ENCODE measurements at regions not wholly inside any gene's neighbourhood (a gene's known extent, or its start where the extent isn't known, plus 50 kb on each side); places are given as distances from the start of the nearest gene placed in this dataset.
"Not testable (repeated sequence)": the region's sequence is repeated elsewhere in the genome, so short reads cannot be mapped to it uniquely, and the experiment has no call there.

GRCh38 chr18:8908792-8909510, 193.5 kb upstream of the NDUFV2 start:
- no peaks in the 10 kb centered on the region for H3K27me3 Mint-ChIP-seq
- H3K27ac Mint-ChIP-seq, result no peak overlapping the region
- H3K4me1 Mint-ChIP-seq, result peaks cover 5% of the 10 kb centered on the region
- no peak for ATAC-seq
- H3K9me3 Mint-ChIP-seq, result peaks cover 9% of the 10 kb centered on the region
- H3K36me3 Mint-ChIP-seq (ENCODE audit: low read depth), result no peaks in the 10 kb centered on the region
- DNase-seq, result no peak
- H3K4me3 Mint-ChIP-seq, result no peak overlapping the region

- DNase-seq (no peak), ATAC-seq (no peak)
- H3K9me3 Mint-ChIP-seq, result peaks cover 14% of the 10 kb centered on the region
- H3K4me3 Mint-ChIP-seq, result no peak overlapping the region
- H3K27ac Mint-ChIP-seq, result no peak overlapping the region
- peaks cover 5% of the 10 kb centered on the region for H3K4me1 Mint-ChIP-seq
- H3K27me3 Mint-ChIP-seq, result no peaks in the 10 kb centered on the region
- H3K36me3 Mint-ChIP-seq (ENCODE audit: low read depth), result peaks cover 1% of the 10 kb centered on the region
Measured at GRCh38 chr18:8910186-8910822, 192.2 kb upstream of the NDUFV2 start.

- ATAC-seq (no peak), DNase-seq (no peak)
- Mint-ChIP-seq H3K4me1 (peaks cover 5% of the 10 kb centered on the region), H3K9me3 (peaks cover 12% of the 10 kb centered on the region), H3K27ac (no peak overlapping the region), H3K4me3 (no peak overlapping the region), H3K27me3 (no peaks in the 10 kb centered on the region), H3K36me3 (ENCODE audit: low read depth) (peaks cover 1% of the 10 kb centered on the region)
Measured at GRCh38 chr18:8910843-8911242, 191.7 kb upstream of the NDUFV2 start.

- H3K4me1 Mint-ChIP-seq, result peaks cover 6% of the 10 kb centered on the region
- ATAC-seq, result no peak
- H3K27me3 Mint-ChIP-seq, result no peaks in the 10 kb centered on the region
- no peak for DNase-seq
- peaks cover 12% of the 10 kb centered on the region for H3K9me3 Mint-ChIP-seq
- peak overlapping the region; percentile 63 for H3K27ac Mint-ChIP-seq
- H3K36me3 Mint-ChIP-seq (ENCODE audit: low read depth), result peaks cover 1% of the 10 kb centered on the region
- no peak overlapping the region for H3K4me3 Mint-ChIP-seq
Measured at GRCh38 chr18:8911408-8912340, 190.8 kb upstream of the NDUFV2 start.

DNA sequence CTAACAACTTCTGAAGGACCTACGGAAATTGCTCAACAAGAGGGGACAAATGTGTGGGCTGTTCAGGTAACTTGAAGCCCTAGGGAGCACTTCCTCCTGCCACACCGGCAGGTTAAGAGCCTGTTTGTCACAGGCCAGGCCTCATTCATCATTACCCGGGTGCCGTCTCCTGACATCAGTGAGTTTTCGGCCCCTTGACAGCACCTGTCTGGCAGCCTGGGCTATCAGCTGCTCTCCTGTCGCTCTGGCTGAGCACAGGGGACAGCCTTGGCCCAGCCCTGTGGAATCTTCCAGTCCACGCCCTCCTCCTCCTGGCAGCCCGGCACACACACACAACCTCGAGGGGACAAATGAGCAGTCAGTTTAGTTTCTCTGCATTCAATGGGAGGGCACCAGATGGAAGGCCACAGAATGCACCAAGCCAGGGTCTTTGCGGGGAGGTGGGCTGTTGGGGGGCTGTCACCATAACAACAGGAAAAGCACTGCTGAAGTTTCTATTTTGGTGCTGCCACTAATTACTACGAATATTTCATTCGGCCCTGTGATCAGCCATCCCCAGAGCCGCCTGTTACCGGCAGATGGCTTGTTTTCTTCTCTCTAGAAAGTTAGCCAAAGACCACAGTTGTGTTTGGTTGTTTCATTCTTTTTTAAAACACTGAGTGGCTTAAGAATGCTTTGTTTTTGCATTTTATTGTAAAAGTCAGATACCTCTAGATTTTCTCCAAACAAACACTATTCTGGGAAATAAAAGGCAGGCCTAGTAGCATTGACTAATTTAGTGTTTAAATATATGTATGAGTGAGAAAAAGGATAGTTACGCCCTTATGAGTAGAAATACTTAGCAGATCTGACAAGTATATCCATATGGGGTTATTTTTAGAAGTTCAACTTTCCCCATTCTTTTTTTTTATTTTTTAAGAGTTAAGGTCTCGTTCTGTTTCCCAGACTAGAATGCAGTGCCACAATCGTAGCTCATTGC, 189.9 kb upstream of the NDUFV2 start:
- no peak for DNase-seq
- no peak overlapping the region for H3K4me3 Mint-ChIP-seq

DNA sequence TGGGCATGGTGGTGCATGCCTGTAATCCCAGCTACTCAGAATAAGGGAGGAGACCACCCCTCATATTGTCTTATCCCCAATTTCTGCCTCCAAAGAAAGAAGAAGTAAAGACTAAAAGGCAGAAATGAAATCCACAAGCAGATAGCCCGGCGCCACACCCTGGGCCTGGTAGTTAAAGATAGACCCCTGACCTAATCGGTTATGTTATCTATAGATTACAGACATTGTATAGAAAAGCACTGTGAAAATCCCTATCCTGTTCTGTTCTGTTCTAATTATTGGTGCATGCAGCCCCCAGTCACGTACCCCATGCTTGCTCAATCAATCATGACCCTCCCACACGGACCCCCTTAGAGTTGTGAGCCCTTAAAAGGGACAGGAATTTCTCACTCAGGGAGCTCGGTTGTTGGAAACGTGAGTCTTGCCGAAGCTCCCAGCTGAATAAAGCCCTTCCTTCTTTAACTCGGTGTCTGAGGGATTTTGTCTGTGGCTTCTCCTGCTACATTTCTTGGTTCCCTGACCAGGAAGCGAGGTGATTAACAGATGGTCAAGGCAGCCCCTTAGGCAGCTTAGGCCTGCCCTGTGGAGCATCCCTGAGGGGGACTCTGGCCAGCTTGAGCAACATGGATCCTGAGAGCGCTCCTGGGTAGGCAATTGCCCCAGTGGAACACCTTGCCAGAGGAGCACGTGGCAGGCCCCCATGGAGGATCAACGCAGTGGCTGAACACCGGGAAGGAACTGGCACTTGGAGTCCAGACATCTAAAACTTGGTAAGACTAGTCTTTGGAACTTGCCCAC, 188.7 kb upstream of the NDUFV2 start:
- not testable (repeated sequence) for DNase-seq; H3K27ac Mint-ChIP-seq; ATAC-seq; H3K9me3 Mint-ChIP-seq; H3K27me3 Mint-ChIP-seq; H3K4me1 Mint-ChIP-seq; H3K4me3 Mint-ChIP-seq; H3K36me3 Mint-ChIP-seq (ENCODE audit: low read depth)

More for the DNA sequence above, 189.9 kb upstream of the NDUFV2 start:
- peaks cover 10% of the 10 kb centered on the region for H3K4me1 Mint-ChIP-seq
- peak overlapping the region; percentile 63 for H3K27ac Mint-ChIP-seq
- peaks cover 12% of the 10 kb centered on the region for H3K9me3 Mint-ChIP-seq
- peaks cover 1% of the 10 kb centered on the region for H3K36me3 Mint-ChIP-seq (ENCODE audit: low read depth)
- no peak for ATAC-seq
- no peaks in the 10 kb centered on the region for H3K27me3 Mint-ChIP-seq

GRCh38 chr18:8914404-8915264, 187.9 kb upstream of the NDUFV2 start:
- not testable (repeated sequence) for H3K4me1 Mint-ChIP-seq; H3K27me3 Mint-ChIP-seq; ATAC-seq; DNase-seq; H3K4me3 Mint-ChIP-seq; H3K36me3 Mint-ChIP-seq (ENCODE audit: low read depth); H3K9me3 Mint-ChIP-seq
- H3K27ac Mint-ChIP-seq, result peak overlapping the region; percentile 8

DNA sequence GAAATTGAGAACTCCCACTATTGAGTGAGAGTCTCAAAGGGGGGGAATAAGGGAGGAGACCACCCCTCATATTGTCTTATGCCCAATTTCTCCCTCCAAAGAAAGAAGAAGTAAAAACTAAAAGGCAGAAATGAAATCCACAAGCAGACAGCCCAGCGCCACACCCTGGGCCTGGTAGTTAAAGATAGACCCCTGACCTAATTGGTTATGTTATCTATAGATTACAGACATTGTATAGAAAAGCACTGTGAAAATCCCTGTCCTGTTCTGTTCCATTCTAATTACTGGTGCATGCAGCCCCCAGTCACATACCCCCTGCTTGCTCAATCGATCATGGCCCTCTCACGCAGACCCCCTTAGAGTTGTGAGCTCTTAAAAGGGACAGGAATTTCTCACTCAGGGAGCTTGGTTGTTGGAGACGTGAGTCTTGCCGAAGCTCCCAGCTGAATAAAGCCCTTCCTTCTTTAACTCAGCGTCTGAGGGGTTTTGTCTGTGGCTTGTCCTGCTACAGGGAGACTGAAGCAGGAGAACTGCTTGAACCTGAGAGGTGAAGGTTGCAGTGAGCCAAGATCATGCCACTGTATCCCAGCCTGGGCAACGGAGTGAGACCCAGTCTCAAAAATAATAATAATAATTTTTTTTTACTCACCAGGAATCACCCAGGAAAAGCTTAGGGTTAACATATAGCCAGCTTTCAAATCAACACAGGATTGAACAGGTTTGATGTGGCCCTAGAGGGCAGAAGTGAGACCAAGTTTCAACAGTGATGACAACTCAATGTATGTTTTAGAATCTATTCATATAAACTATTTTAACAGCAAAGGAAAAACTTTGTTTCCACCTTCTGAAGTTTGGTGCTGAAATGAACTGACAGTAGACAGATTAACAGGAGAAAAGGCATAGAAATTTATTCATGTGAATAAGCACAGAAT, 181.4 kb upstream of the NDUFV2 start:
- H3K27me3 Mint-ChIP-seq; H3K4me1 Mint-ChIP-seq; H3K4me3 Mint-ChIP-seq; DNase-seq; H3K9me3 Mint-ChIP-seq; H3K36me3 Mint-ChIP-seq (ENCODE audit: low read depth); H3K27ac Mint-ChIP-seq; ATAC-seq: not testable (repeated sequence)

GRCh38 chr18:8926464-8926863, 176.0 kb upstream of the NDUFV2 start:
- Mint-ChIP-seq H3K27me3 (no peaks in the 10 kb centered on the region), H3K27ac (no peak overlapping the region), H3K36me3 (ENCODE audit: low read depth) (peaks cover 3% of the 10 kb centered on the region), H3K9me3 (peaks cover 24% of the 10 kb centered on the region), H3K4me3 (no peak overlapping the region), H3K4me1 (no peaks in the 10 kb centered on the region)
- DNase-seq, result no peak
- no peak for ATAC-seq

GRCh38 chr18:8928044-8928443, 174.5 kb upstream of the NDUFV2 start:
- ATAC-seq (no peak), DNase-seq (no peak)
- no peaks in the 10 kb centered on the region for H3K27me3 Mint-ChIP-seq
- H3K9me3 Mint-ChIP-seq, result peaks cover 24% of the 10 kb centered on the region
- no peak overlapping the region for H3K4me3 Mint-ChIP-seq
- peaks cover 3% of the 10 kb centered on the region for H3K36me3 Mint-ChIP-seq (ENCODE audit: low read depth)
- H3K27ac Mint-ChIP-seq, result no peak overlapping the region
- H3K4me1 Mint-ChIP-seq, result no peaks in the 10 kb centered on the region

GRCh38 chr18:8928847-8929780, 173.4 kb upstream of the NDUFV2 start:
- Mint-ChIP-seq H3K9me3 (peaks cover 24% of the 10 kb centered on the region), H3K4me3 (no peak overlapping the region), H3K36me3 (ENCODE audit: low read depth) (peaks cover 3% of the 10 kb centered on the region), H3K27me3 (no peaks in the 10 kb centered on the region), H3K4me1 (no peaks in the 10 kb centered on the region), H3K27ac (no peak overlapping the region)
- DNase-seq (no peak), ATAC-seq (no peak)

Measured in activated naive CD8-positive, alpha-beta T cell treated with anti-CD3 and anti-CD28 coated beads, Interleukin-2, amount 50 U/mL, for 24 hours (primary cell).